ENCODE measurements at regions not wholly inside any gene's neighbourhood (a gene's known extent, or its start where the extent isn't known, plus 50 kb on each side); places are given as distances from the start of the nearest gene placed in this dataset.

DNA sequence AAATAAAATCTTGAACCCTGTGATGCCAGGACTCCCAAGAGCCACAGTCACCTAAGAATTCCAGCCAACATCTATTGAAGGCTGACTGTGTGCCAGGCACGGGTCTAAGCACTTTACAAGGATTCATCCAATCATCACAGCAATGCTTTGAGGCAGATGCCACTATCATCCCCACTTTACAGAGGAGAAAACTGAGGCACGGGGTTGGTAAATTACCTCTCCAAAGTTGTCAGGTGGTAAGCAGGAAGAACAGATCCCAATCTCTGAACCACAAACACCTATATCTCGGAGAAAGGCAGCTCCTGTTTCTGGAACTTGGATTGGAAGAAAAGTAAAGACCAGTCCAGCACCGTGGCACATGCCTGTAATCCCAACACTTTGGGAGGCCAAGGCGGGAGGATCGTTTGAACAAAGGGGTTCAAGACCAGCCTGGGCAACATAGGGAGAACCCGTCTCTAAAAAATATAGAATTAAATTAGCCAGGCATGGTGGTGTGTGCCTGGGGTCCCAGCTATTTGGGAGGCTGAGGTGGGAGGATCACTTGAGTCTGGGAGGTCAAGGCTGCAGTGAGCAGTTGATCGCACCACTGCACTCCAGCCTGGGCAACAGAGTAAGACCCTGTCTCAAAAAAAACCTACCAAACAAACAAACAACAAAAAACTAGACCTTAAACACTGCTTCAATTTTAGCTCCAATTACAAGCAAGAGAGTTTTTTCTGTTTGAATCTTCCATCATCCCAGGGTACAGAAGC is 60.7 kb upstream of the SIAH1 start:
- Histone ChIP-seq H3K4me3 (ENCODE audit: low read depth, low read length) (no peak overlapping the region), H3K27me3 (ENCODE audit: control insufficient read depth, insufficient read depth, low read length) (no peaks in the 10 kb centered on the region), H3K36me3 (ENCODE audit: control insufficient read depth, insufficient read depth, low read length) (no peaks in the 10 kb centered on the region)
- TF ChIP-seq, protein P1, sequence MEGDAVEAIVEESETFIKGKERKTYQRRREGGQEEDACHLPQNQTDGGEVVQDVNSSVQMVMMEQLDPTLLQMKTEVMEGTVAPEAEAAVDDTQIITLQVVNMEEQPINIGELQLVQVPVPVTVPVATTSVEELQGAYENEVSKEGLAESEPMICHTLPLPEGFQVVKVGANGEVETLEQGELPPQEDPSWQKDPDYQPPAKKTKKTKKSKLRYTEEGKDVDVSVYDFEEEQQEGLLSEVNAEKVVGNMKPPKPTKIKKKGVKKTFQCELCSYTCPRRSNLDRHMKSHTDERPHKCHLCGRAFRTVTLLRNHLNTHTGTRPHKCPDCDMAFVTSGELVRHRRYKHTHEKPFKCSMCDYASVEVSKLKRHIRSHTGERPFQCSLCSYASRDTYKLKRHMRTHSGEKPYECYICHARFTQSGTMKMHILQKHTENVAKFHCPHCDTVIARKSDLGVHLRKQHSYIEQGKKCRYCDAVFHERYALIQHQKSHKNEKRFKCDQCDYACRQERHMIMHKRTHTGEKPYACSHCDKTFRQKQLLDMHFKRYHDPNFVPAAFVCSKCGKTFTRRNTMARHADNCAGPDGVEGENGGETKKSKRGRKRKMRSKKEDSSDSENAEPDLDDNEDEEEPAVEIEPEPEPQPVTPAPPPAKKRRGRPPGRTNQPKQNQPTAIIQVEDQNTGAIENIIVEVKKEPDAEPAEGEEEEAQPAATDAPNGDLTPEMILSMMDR (IDR thresholded peaks at IDR 0.05; ENCODE audit: insufficient read depth, low read length, poor library complexity, severe bottlenecking): no peak
- no peak for DNase-seq (ENCODE audit: low read depth)

DNA sequence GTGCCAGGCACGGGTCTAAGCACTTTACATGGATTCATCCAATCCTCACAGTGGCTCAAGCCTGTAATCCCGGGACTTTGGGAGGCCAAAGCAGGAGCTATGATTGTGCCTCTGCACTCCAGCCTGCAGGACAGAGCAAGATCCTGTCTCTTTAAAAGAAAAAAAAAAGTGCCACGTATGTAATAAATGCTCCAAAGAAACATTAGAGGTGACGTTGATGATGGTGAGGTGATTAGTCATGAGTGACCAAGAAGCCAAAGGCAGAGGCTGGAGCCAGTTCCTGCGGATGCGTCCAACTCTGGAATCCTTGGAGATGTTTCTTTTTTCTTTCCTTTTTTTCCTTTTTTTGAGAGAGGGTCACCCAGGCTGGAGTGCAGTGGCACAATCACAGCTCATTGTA is 59.4 kb upstream of the SIAH1 start:
- Histone ChIP-seq H3K36me3 (ENCODE audit: control insufficient read depth, insufficient read depth, low read length) (no peaks in the 10 kb centered on the region), H3K27me3 (ENCODE audit: control insufficient read depth, insufficient read depth, low read length) (no peaks in the 10 kb centered on the region), H3K4me3 (ENCODE audit: low read depth, low read length) (no peak overlapping the region)
- TF ChIP-seq, protein P1 (IDR thresholded peaks at IDR 0.05; ENCODE audit: insufficient read depth, low read length, poor library complexity, severe bottlenecking): no peak
- peak; percentile 61 for DNase-seq (ENCODE audit: low read depth)

DNA sequence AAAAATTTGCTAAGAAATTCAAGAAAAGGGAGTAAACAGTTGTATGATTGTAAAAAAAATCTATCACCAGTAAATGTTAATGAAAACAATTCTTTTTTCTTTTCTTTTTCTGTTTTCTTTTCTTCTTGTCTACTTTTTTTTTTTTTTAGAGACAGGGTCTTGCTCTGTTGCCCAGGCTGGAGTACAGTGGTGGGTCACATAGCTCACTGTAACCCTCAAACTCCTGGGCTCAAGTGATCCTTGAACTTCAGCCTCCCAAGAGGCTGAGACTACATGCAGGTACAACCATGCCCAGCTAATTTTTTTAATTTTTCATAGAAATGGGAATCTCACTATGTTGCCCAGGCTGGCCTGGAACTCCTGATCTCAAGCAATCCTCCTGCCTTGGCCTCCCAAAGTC is 57.2 kb upstream of the SIAH1 start:
- Histone ChIP-seq H3K27me3 (ENCODE audit: control insufficient read depth, insufficient read depth, low read length) (no peaks in the 10 kb centered on the region), H3K4me3 (ENCODE audit: low read depth, low read length) (no peak overlapping the region), H3K36me3 (ENCODE audit: control insufficient read depth, insufficient read depth, low read length) (no peaks in the 10 kb centered on the region)
- no peak for DNase-seq (ENCODE audit: low read depth)
- TF ChIP-seq, protein P1 (IDR thresholded peaks at IDR 0.05; ENCODE audit: insufficient read depth, low read length, poor library complexity, severe bottlenecking): no peak

DNA sequence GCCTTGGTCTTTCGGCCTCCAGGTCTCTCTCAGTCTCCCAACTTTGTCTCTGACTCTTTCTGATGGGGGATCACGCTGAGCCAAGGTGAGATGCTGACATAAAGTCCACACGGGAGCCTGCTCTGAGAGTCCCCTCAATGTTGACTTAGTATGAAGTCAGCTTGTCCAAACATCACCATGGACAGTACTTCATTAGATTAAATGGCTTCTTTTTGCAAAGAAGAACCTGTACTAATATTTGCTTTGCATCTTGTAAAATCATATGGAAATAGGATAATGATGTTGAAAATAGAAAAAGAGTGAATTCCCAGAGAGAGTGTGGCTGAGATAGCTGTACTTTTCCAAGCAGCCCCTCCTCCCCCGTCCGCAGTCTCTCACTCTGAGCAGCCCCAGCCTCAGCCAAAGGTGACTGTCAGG is 56.7 kb upstream of the SIAH1 start:
- TF ChIP-seq, protein P1 (IDR thresholded peaks at IDR 0.05; ENCODE audit: insufficient read depth, low read length, poor library complexity, severe bottlenecking): no peak
- Histone ChIP-seq H3K27me3 (ENCODE audit: control insufficient read depth, insufficient read depth, low read length) (no peaks in the 10 kb centered on the region), H3K36me3 (ENCODE audit: control insufficient read depth, insufficient read depth, low read length) (no peaks in the 10 kb centered on the region), H3K4me3 (ENCODE audit: low read depth, low read length) (no peak overlapping the region)
- DNase-seq (ENCODE audit: low read depth): no peak

DNA sequence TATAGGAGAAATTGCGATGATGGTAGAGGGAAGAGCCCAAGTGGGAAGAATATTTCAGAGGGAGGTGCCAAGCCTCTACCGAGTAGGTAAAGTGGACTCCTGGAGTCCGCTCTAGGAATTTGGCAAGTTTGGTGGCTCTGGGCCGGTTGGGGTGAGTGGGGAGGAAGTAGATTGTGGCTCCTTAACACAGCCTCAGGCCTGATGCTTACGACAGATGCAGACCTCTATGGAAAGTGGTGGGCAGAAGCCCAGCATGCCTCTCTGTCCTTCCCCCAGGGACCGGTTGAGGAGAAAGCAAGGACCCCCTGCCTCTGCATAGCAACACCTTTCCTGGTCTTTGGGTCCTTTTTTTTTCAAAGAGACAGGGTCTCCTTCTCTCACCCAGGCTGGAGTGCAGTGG is 55.9 kb upstream of the SIAH1 start:
- TF ChIP-seq, protein P1 (IDR thresholded peaks at IDR 0.05; ENCODE audit: insufficient read depth, low read length, poor library complexity, severe bottlenecking): no peak
- no peak overlapping the region for H3K4me3 ChIP-seq (ENCODE audit: low read depth, low read length)
- H3K36me3 ChIP-seq (ENCODE audit: control insufficient read depth, insufficient read depth, low read length): no peaks in the 10 kb centered on the region
- no peak for DNase-seq (ENCODE audit: low read depth)
- no peaks in the 10 kb centered on the region for H3K27me3 ChIP-seq (ENCODE audit: control insufficient read depth, insufficient read depth, low read length)

DNA sequence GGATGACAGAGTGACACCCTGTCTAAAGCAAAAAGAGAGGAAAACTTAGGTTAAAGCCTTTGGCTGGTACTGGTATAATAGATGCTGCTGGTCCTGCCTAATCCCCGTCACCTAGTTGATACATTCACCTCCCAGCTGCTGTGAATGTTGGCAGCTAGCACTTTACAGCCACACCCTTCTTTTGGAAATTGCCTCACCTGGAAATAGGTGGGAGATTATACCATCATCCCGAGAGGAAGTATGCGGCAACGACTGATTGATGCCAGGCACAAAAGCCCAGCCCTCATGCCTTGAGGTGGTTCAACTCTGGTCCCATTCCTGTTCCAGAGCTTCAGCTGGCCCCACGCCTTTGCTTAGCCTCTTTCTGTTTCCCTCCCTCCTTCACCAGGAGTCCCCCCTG is 53.2 kb upstream of the SIAH1 start:
- DNase-seq (ENCODE audit: low read depth): no peak

More for the DNA sequence above, 53.2 kb upstream of the SIAH1 start:
- Histone ChIP-seq H3K4me3 (ENCODE audit: low read depth, low read length) (no peak overlapping the region), H3K36me3 (ENCODE audit: control insufficient read depth, insufficient read depth, low read length) (no peaks in the 10 kb centered on the region), H3K27me3 (ENCODE audit: control insufficient read depth, insufficient read depth, low read length) (no peaks in the 10 kb centered on the region)
- TF ChIP-seq, protein P1 (IDR thresholded peaks at IDR 0.05; ENCODE audit: insufficient read depth, low read length, poor library complexity, severe bottlenecking): no peak

Measured in kidney epithelial cell (primary cell).